ENCODE measurements at regions not wholly inside any gene's neighbourhood (a gene's known extent, or its start where the extent isn't known, plus 50 kb on each side); places are given as distances from the start of the nearest gene placed in this dataset.

GRCh38 chr7:42856605-42856987 lies 55.3 kb downstream of the C7orf25 start:
- Histone ChIP-seq H2BK5ac (ENCODE audit: insufficient read length, low read length) (no peak overlapping the region), H3K4me1 (ENCODE audit: insufficient read depth, low read length) (no peaks in the 10 kb centered on the region), H4K8ac (replicated peaks; ENCODE audit: insufficient read length, low read depth, low read length) (no peak overlapping the region), H3K23me2 (ENCODE audit: insufficient read length, low read depth, low read length, poor library complexity, severe bottlenecking) (no peaks in the 10 kb centered on the region), H2BK12ac (ENCODE audit: insufficient read length, low read depth, low read length) (no peak overlapping the region), H2BK15ac (ENCODE audit: low read depth, low read length) (no peak overlapping the region), H3K14ac (ENCODE audit: insufficient read depth, low read length) (no peak overlapping the region), H3K27me3 (ENCODE audit: insufficient read depth, low read length) (no peaks in the 10 kb centered on the region), H2AFZ (ENCODE audit: low read length) (no peak overlapping the region), H3K9me3 (ENCODE audit: control insufficient read depth, low read depth, low read length) (no peaks in the 10 kb centered on the region), H3T11ph (ENCODE audit: low read length) (no peak overlapping the region), H3K4ac (ENCODE audit: low read depth, low read length) (no peak overlapping the region), H3K79me1 (ENCODE audit: insufficient read depth, low read depth, low read length, poor library complexity, severe bottlenecking) (no peaks in the 10 kb centered on the region), H3K4me2 (ENCODE audit: insufficient read depth, insufficient read length, low read length) (no peak overlapping the region), H3K18ac (ENCODE audit: insufficient read length, low read depth, low read length) (no peak overlapping the region), H3K56ac (ENCODE audit: insufficient read length, low read depth, low read length) (no peak overlapping the region), H2BK120ac (ENCODE audit: low read depth, low read length, poor library complexity, severe bottlenecking) (no peak overlapping the region), H4K91ac (ENCODE audit: insufficient read length, low read depth, low read length) (no peak overlapping the region), H3K79me2 (ENCODE audit: insufficient read depth, low read length) (no peaks in the 10 kb centered on the region), H4K20me1 (ENCODE audit: control insufficient read depth, insufficient read depth, insufficient read length) (no peaks in the 10 kb centered on the region), H3K27ac (ENCODE audit: insufficient read length, low read depth, low read length) (no peak overlapping the region), H2AK5ac (ENCODE audit: insufficient read length, low read length) (no peak overlapping the region), H3K23ac (ENCODE audit: insufficient read length, low read depth, low read length) (no peak overlapping the region), H3K9ac (ENCODE audit: extremely low read depth, insufficient read length, low read length) (no peak overlapping the region), H2BK20ac (ENCODE audit: low read depth, low read length, poor library complexity, severe bottlenecking) (no peak overlapping the region), H4K5ac (ENCODE audit: insufficient read length, low read depth, low read length) (no peak overlapping the region)
- TF ChIP-seq, protein P1, sequence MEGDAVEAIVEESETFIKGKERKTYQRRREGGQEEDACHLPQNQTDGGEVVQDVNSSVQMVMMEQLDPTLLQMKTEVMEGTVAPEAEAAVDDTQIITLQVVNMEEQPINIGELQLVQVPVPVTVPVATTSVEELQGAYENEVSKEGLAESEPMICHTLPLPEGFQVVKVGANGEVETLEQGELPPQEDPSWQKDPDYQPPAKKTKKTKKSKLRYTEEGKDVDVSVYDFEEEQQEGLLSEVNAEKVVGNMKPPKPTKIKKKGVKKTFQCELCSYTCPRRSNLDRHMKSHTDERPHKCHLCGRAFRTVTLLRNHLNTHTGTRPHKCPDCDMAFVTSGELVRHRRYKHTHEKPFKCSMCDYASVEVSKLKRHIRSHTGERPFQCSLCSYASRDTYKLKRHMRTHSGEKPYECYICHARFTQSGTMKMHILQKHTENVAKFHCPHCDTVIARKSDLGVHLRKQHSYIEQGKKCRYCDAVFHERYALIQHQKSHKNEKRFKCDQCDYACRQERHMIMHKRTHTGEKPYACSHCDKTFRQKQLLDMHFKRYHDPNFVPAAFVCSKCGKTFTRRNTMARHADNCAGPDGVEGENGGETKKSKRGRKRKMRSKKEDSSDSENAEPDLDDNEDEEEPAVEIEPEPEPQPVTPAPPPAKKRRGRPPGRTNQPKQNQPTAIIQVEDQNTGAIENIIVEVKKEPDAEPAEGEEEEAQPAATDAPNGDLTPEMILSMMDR (conservative IDR thresholded peaks at IDR 0.05), result no peak
- H3K36me3 Mint-ChIP-seq (ENCODE audit: insufficient read depth in 1 of 3, low read depth in 3 of 3), result peaks cover 0 to 21% (median 0%) of the 10 kb centered on the region in 3 experiments; a peak in 3 of 7 replicates
- no peak for DNase-seq
- peaks cover 6 to 19% of the 10 kb centered on the region in 2 experiments; a peak in 4 of 5 replicates for H3K9me3 Mint-ChIP-seq
- H3K4me1 Mint-ChIP-seq, result peaks cover 7 to 26% of the 10 kb centered on the region in 2 experiments
- no peak overlapping the region for H3K4me3 Mint-ChIP-seq
- 100% methylated on average over 1 of the region's 19 CpGs for WGBS (ENCODE audit: extremely low coverage, insufficient read length, low lambda C conversion rate)
- no peak overlapping the region for H3K27ac Mint-ChIP-seq
- peaks cover 4% of the 10 kb centered on the region for H3K27me3 Mint-ChIP-seq (ENCODE audit: low read depth)
